ENCODE measurements at regions not wholly inside any gene's neighbourhood (a gene's known extent, or its start where the extent isn't known, plus 50 kb on each side); places are given as distances from the start of the nearest gene placed in this dataset.
"Not testable (repeated sequence)": the region's sequence is repeated elsewhere in the genome, so short reads cannot be mapped to it uniquely, and the experiment has no call there.

GRCh38 chr6:134389658-134390057 is 71.7 kb upstream of the SGK1 start:
- Histone ChIP-seq H3K36me3 (ENCODE audit: low read depth) (no peaks in the 10 kb centered on the region), H4K20me1 (ENCODE audit: insufficient read depth) (no peaks in the 10 kb centered on the region), H2AFZ (no peak overlapping the region), H3F3A (ENCODE audit: insufficient read depth) (no peaks in the 10 kb centered on the region), H3K27ac (no peak overlapping the region), H3K27me3 (replicated peaks; ENCODE audit: insufficient read depth) (no peaks in the 10 kb centered on the region), H3K79me2 (ENCODE audit: insufficient read depth) (no peaks in the 10 kb centered on the region), H3K4me2 (ENCODE audit: unreplicated experiment) (no peak overlapping the region), H3K9me3 (ENCODE audit: low read depth) (no peaks in the 10 kb centered on the region), H3K4me3 (no peak overlapping the region), H3K9me2 (ENCODE audit: insufficient read depth) (no peaks in the 10 kb centered on the region), H3K4me1 (ENCODE audit: insufficient read depth) (no peaks in the 10 kb centered on the region), H3K9ac (no peak overlapping the region)
- no peak for DNase-seq
- in situ Hi-C loops (cut with MboI): no loop called here
- TF ChIP-seq EZH2 (IDR thresholded peaks at IDR 0.05; ENCODE audit: insufficient read depth, poor library complexity, severe bottlenecking) (no peak), EZH2phosphoT487 (IDR thresholded peaks at IDR 0.05; ENCODE audit: insufficient read depth, low read depth) (no peak)
- 69 to 70% methylated on average over 3 of the region's 3 CpGs for WGBS, 2 experiments (ENCODE audit: low coverage in 1 of 2, low lambda C conversion rate in 2 of 2, missing lambda C conversion rate in 2 of 2)

DNA sequence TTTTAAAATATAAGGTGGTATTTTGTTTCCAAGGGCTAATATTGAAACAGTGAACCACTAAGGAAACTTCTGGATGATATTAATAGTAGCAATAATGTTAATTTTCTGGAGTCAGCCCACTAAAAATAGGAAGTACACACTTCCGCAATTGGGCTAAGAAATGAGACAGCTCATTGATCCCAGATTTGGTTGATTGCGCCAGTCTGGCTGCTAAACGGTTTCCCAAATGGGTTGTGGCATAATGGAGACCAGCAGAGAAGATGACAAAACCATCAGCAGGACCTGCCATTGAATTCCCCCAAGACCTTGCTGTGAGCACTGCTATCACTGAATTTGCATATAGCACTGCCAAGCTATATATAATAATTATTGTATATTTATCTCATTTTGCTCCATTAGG is 71.2 kb upstream of the SGK1 start:
- Histone ChIP-seq H3K79me2 (ENCODE audit: insufficient read depth) (no peaks in the 10 kb centered on the region), H3K4me2 (ENCODE audit: unreplicated experiment) (no peak overlapping the region), H2AFZ (no peak overlapping the region), H3K9ac (no peak overlapping the region), H3K36me3 (ENCODE audit: low read depth) (no peaks in the 10 kb centered on the region), H3K27ac (no peak overlapping the region), H3K4me1 (ENCODE audit: insufficient read depth) (no peaks in the 10 kb centered on the region), H3K4me3 (no peak overlapping the region), H3K27me3 (replicated peaks; ENCODE audit: insufficient read depth) (no peaks in the 10 kb centered on the region), H4K20me1 (ENCODE audit: insufficient read depth) (no peaks in the 10 kb centered on the region), H3K9me2 (ENCODE audit: insufficient read depth) (no peaks in the 10 kb centered on the region), H3F3A (ENCODE audit: insufficient read depth) (no peaks in the 10 kb centered on the region), H3K9me3 (ENCODE audit: low read depth) (no peaks in the 10 kb centered on the region)
- no peak for DNase-seq
- TF ChIP-seq EZH2phosphoT487 (IDR thresholded peaks at IDR 0.05; ENCODE audit: insufficient read depth, low read depth) (no peak), EZH2 (IDR thresholded peaks at IDR 0.05; ENCODE audit: insufficient read depth, poor library complexity, severe bottlenecking) (no peak)
- in situ Hi-C loops (cut with MboI): no loop called here
- WGBS, 2 experiments (ENCODE audit: low coverage in 1 of 2, low lambda C conversion rate in 2 of 2, missing lambda C conversion rate in 2 of 2): 90 to 92% methylated on average over 3 of the region's 3 CpGs

DNA sequence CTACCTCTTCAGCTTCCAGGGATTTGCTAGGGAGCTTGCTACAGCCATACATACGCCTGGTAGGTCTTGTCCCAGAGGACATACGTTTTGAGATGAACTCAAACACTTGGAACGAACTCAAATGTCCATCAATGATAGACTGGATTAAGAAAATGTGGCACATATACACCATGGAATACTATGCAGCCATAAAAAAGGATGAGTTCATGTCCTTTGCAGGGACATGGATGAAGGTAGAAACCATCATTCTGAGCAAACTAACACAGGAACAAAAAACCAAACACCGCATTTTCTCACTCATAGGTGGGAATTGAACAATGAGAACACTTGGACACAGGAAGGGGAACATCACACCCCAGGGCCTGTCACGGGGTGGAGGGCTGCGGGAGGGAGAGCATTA is 68.6 kb upstream of the SGK1 start:
- H3K9me2 ChIP-seq (ENCODE audit: insufficient read depth); H3K4me2 ChIP-seq (ENCODE audit: unreplicated experiment); H3K9ac ChIP-seq; DNase-seq; H3K27me3 ChIP-seq (replicated peaks; ENCODE audit: insufficient read depth); H3F3A ChIP-seq (ENCODE audit: insufficient read depth); H3K79me2 ChIP-seq (ENCODE audit: insufficient read depth); H3K36me3 ChIP-seq (ENCODE audit: low read depth); H2AFZ ChIP-seq; H3K27ac ChIP-seq; in situ Hi-C loops (cut with MboI); H3K4me1 ChIP-seq (ENCODE audit: insufficient read depth); H3K4me3 ChIP-seq; H3K9me3 ChIP-seq (ENCODE audit: low read depth); H4K20me1 ChIP-seq (ENCODE audit: insufficient read depth): not testable (repeated sequence)
- 64 to 70% methylated on average over 6 of the region's 6 CpGs for WGBS, 2 experiments (ENCODE audit: low coverage in 1 of 2, low lambda C conversion rate in 2 of 2, missing lambda C conversion rate in 2 of 2)

GRCh38 chr6:134381959-134382358 is 64.0 kb upstream of the SGK1 start:
- Histone ChIP-seq H3K27ac (no peak overlapping the region), H3K9ac (no peak overlapping the region), H3K79me2 (ENCODE audit: insufficient read depth) (no peaks in the 10 kb centered on the region), H3K4me2 (ENCODE audit: unreplicated experiment) (no peak overlapping the region), H2AFZ (no peak overlapping the region), H4K20me1 (ENCODE audit: insufficient read depth) (no peaks in the 10 kb centered on the region), H3K27me3 (replicated peaks; ENCODE audit: insufficient read depth) (no peaks in the 10 kb centered on the region), H3K4me1 (ENCODE audit: insufficient read depth) (no peaks in the 10 kb centered on the region), H3F3A (ENCODE audit: insufficient read depth) (no peaks in the 10 kb centered on the region), H3K9me2 (ENCODE audit: insufficient read depth) (no peaks in the 10 kb centered on the region), H3K4me3 (no peak overlapping the region), H3K36me3 (ENCODE audit: low read depth) (no peaks in the 10 kb centered on the region), H3K9me3 (ENCODE audit: low read depth) (no peaks in the 10 kb centered on the region)
- WGBS, 2 experiments (ENCODE audit: low coverage in 1 of 2, low lambda C conversion rate in 2 of 2, missing lambda C conversion rate in 2 of 2): 81 to 86% methylated on average over 5 of the region's 5 CpGs
- TF ChIP-seq EZH2 (IDR thresholded peaks at IDR 0.05; ENCODE audit: insufficient read depth, poor library complexity, severe bottlenecking) (no peak), EZH2phosphoT487 (IDR thresholded peaks at IDR 0.05; ENCODE audit: insufficient read depth, low read depth) (no peak)
- DNase-seq: no peak
- in situ Hi-C loops (cut with MboI): no loop called here

GRCh38 chr6:134379599-134379998 is 61.7 kb upstream of the SGK1 start:
- Histone ChIP-seq H3K9me2 (ENCODE audit: insufficient read depth) (no peaks in the 10 kb centered on the region), H3K79me2 (ENCODE audit: insufficient read depth) (no peaks in the 10 kb centered on the region), H3K36me3 (ENCODE audit: low read depth) (no peaks in the 10 kb centered on the region), H2AFZ (no peak overlapping the region), H3K4me3 (no peak overlapping the region), H3K9ac (no peak overlapping the region), H3K27me3 (replicated peaks; ENCODE audit: insufficient read depth) (no peaks in the 10 kb centered on the region), H3F3A (ENCODE audit: insufficient read depth) (0 out of 2 replicates have a peak, but pooled peaks cover 4% of the 10 kb centered on the region), H4K20me1 (ENCODE audit: insufficient read depth) (no peaks in the 10 kb centered on the region), H3K4me2 (ENCODE audit: unreplicated experiment) (no peak overlapping the region), H3K4me1 (ENCODE audit: insufficient read depth) (no peaks in the 10 kb centered on the region), H3K9me3 (ENCODE audit: low read depth) (no peaks in the 10 kb centered on the region), H3K27ac (no peak overlapping the region)
- WGBS, 2 experiments (ENCODE audit: low coverage in 1 of 2, low lambda C conversion rate in 2 of 2, missing lambda C conversion rate in 2 of 2): 91 to 93% methylated on average over 1 of the region's 1 CpG
- TF ChIP-seq EZH2phosphoT487 (IDR thresholded peaks at IDR 0.05; ENCODE audit: insufficient read depth, low read depth) (no peak), EZH2 (IDR thresholded peaks at IDR 0.05; ENCODE audit: insufficient read depth, poor library complexity, severe bottlenecking) (no peak)
- DNase-seq: no peak
- in situ Hi-C loops (cut with MboI): no loop called here
